HFF-Myc (cell line): ENCODE measurements at regions not wholly inside any gene's neighbourhood (a gene's known extent, or its start where the extent isn't known, plus 50 kb on each side); places are given as distances from the start of the nearest gene placed in this dataset.

Source experiments
- DNase-seq: peaks from one replicate; pipeline ENCODE4 v3.0.0-alpha.2; 2011; ENCODE audit warnings: low read depth; ENCODE audit errors: extremely low read depth
- H3K4me3 ChIP-seq: replicated peaks from 2 replicates; pipeline ENCODE4 v1.5.1; 2011; ENCODE audit warnings: low read depth, mild to moderate bottlenecking, control low read depth, low read length
- TF ChIP-seq, protein P1 (sequence below): IDR thresholded peaks from 2 replicates; pipeline ENCODE4 v1.5.1; 2012; ENCODE audit warnings: mild to moderate bottlenecking, low read depth, low read length, control low read depth; ENCODE audit errors: missing control alignments

DNA sequence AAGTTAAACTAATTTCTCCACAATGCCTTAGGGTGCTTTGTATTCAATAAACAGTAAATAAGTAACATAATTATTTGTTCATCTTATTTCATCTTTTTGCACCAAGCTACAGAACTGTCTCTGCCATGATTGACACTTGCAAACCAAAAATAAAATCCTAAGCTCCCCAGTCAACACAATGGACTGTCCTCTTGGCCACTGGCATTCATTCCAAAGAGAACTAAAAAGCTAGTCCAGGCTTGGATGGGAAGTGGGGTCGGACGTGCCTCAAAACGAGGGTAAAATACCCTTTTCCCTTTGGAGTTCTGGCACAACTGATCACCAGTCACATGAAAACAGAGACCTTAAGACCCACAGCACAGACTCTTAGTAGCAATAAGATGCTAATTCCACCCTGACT lies 66.4 kb upstream of the THBS2 start:
- TF ChIP-seq, protein P1, sequence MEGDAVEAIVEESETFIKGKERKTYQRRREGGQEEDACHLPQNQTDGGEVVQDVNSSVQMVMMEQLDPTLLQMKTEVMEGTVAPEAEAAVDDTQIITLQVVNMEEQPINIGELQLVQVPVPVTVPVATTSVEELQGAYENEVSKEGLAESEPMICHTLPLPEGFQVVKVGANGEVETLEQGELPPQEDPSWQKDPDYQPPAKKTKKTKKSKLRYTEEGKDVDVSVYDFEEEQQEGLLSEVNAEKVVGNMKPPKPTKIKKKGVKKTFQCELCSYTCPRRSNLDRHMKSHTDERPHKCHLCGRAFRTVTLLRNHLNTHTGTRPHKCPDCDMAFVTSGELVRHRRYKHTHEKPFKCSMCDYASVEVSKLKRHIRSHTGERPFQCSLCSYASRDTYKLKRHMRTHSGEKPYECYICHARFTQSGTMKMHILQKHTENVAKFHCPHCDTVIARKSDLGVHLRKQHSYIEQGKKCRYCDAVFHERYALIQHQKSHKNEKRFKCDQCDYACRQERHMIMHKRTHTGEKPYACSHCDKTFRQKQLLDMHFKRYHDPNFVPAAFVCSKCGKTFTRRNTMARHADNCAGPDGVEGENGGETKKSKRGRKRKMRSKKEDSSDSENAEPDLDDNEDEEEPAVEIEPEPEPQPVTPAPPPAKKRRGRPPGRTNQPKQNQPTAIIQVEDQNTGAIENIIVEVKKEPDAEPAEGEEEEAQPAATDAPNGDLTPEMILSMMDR, result no peak
- H3K4me3 ChIP-seq, result no peak overlapping the region
- DNase-seq, result no peak

DNA sequence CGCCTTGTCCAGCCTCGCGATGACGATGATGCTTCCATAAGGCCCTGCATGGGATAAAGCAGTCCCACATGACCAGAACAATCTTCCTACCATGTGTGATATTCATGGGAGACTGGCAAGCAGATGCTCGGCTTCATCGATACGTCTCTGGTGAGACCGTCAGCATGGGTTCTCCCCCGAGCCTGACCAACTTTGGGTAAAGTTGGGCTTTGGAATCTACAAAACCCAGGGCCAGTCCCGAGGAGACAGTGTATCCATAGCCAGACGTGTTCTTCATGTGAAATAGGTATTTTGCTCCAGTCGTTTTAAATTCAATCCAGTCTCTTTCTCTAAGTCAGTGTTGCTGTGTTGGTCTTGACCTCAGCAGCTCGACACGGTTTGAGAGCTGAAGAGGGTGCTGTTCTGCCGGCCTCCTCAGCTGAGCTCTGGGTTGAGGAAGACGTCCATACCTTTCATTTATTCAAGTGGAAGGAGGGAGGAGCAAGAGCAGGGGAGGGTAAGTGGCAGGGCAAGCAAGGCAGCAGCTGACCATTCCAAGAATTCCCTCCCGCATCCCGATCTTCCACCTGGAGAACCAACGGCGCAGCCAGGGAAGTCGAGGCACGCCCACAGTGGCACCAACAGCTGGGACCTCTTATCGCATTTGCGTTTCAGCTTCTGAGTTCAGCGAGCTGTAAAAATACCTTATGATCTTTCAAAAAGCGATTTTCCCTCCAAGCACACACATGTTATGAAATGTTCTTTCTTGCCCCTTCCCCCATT lies 64.0 kb upstream of the THBS2 start:
- H3K4me3 ChIP-seq, result no peak overlapping the region
- no peak for DNase-seq
- TF ChIP-seq, protein P1, result no peak

DNA sequence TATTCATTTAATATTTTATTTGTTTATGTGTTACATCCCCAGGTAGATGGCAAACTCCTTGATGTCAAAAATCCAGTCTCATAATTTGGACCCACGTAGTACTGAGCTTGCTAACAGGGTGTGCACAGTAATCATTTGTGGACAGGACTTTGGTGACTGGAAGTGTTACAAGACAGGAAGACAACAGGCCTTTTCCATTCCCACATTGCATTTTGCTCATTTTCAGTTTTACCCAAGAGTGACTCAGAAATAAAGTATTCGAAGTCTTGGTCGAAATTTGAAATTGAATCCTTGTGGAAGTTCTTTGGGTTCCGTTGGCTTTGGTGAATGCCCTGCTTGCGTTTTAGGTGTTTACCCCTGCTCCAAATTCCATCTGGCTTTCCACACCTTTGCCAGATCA lies 63.0 kb upstream of the THBS2 start:
- no peak for DNase-seq
- no peak overlapping the region for H3K4me3 ChIP-seq
- TF ChIP-seq, protein P1, result no peak

DNA sequence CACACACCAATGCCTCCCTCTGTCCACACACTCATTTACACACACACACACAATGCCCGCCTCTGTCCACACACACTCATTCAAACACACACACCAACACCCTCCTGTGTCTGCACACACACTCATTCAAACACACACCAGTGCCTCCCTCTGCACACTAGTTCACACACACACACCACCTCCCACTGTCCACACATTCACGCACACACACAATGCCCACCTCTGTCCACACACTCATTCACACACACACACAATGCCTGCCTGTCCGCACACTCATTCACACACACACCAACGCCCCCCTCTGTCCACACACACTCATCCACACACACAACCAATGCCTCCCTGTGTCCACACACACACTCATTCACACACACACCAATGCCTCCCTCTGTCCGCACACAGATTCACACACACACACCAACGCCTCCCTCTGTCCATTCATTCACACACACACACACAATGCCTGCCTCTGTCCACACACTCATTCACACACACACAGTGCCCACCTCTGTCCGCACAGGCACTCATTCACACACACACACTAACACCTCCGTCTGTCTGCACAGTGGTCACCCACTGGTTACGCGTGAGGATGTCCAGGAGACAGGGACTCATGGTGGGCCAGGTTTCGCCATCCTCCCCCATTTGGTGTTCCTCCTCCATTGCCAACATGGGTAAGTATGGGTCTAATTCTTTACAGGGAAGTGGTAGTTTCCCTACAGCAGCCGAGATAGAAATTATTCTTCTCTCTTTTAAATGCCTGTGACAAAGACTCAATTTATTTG lies 62.4 kb upstream of the THBS2 start:
- no peak overlapping the region for H3K4me3 ChIP-seq
- TF ChIP-seq, protein P1, result no peak
- DNase-seq, result no peak

DNA sequence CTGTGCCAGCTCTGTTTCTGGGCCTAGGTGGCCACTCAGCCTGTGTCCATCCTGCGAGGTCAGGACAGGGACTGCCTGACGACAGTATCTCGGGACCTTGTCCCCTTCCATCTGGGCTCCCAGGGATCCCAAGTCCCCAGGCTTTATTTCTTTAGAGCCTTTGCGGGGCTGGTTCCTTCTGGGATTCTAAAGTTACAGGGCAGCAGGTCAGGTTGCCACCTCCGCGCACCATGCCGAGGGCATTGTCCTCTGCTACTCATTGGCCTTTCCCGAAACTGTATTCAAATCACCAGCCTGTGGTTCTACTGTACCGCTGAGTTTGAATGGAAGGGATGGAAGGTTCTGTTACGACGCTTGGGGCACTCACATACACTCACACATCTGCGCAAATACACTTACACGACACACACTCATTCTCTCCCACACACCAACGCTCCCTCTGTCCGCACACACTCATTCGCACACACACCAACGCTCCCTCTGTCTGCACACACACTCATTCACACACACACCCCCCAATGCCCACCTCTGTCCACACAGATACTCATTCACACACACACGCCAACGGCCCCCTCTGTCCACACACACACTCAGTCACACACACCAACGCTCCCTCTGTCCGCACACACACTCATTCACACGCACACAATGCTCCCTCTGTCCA lies 59.8 kb upstream of the THBS2 start:
- no peak for DNase-seq
- H3K4me3 ChIP-seq, result no peak overlapping the region
- TF ChIP-seq, protein P1, result no peak

DNA sequence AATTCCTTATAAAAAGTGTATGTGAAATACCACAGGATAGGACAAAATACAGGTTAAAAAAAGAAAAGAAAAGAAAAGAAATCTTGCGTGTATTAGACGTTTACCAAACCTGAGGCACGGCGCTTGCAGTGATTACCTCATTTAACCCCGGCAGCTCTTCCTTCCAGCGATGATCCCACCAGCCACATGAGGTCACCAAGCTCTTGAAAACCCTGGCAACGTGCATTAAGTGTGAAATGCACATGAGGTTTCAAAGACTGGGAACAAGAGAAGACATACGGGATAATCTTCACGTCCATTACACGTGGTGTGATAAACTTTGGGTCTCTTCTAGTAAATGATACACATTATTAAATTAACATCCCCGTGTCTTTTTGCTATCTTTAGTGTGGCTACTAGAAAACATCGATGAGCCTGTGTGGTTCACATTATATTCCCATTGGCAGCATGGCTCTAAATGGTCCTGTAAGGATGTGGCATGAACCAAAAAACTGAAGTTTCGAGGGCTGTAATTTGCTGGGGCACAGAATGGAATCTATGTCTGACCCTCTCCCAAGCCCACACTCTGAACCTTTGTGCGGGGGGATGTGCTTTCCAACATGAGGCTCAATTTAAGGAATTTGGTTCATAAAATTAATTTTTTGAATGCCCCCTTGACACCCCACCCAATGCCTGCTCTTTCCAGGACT lies 59.2 kb upstream of the THBS2 start:
- TF ChIP-seq, protein P1, result no peak
- no peak for DNase-seq
- H3K4me3 ChIP-seq, result no peak overlapping the region
